Osteoblast (primary cell): ENCODE measurements at regions not wholly inside any gene's neighbourhood (a gene's known extent, or its start where the extent isn't known, plus 50 kb on each side); places are given as distances from the start of the nearest gene placed in this dataset.
"Not testable (repeated sequence)": the region's sequence is repeated elsewhere in the genome, so short reads cannot be mapped to it uniquely, and the experiment has no call there.

Source experiments
- DNase-seq: peaks from one replicate; pipeline ENCODE4 v3.0.0; 2011; ENCODE audit warnings: low spot score, mixed read lengths; ENCODE audit not compliant: insufficient read length; ENCODE audit errors: missing footprints
- H2AFZ ChIP-seq: 2 replicates; pipeline ENCODE4 v1.6.0; 2011; ENCODE audit warnings: mild to moderate bottlenecking, low read length
- H3K27ac ChIP-seq: 2 replicates; pipeline ENCODE4 v1.5.1; 2011; ENCODE audit warnings: mild to moderate bottlenecking, low read depth, low read length, moderate library complexity
- H3K27me3 ChIP-seq: 2 replicates; pipeline ENCODE4 v1.6.0; 2012; ENCODE audit warnings: mild to moderate bottlenecking, control low read depth, inconsistent platforms, low read length, moderate library complexity; ENCODE audit not compliant: insufficient read depth
- H3K36me3 ChIP-seq: 2 replicates; pipeline ENCODE4 v1.5.1; 2011; ENCODE audit warnings: mild to moderate bottlenecking, low read length, control low read depth, moderate library complexity; ENCODE audit not compliant: insufficient read depth
- H3K4me1 ChIP-seq: 2 replicates; pipeline ENCODE4 v1.5.1; 2011; ENCODE audit warnings: mild to moderate bottlenecking, low read length, control low read depth, moderate library complexity; ENCODE audit not compliant: insufficient read depth
- H3K4me2 ChIP-seq: 2 replicates; pipeline ENCODE4 v1.6.0; 2011; ENCODE audit warnings: mild to moderate bottlenecking, low read length; ENCODE audit not compliant: insufficient read depth
- H3K4me3 ChIP-seq: fragments of 200-600 bp; sonication (generic); 3 replicates; pipeline ENCODE4 v1.5.1; 2012; ENCODE audit warnings: mild to moderate bottlenecking, low read length, inconsistent platforms; ENCODE audit not compliant: insufficient read depth
- H3K79me2 ChIP-seq: 2 replicates; pipeline ENCODE4 v1.6.0; 2012; ENCODE audit warnings: mild to moderate bottlenecking, low read length, control low read depth, inconsistent platforms; ENCODE audit not compliant: insufficient read depth
- H3K9me3 ChIP-seq: 2 replicates; pipeline ENCODE4 v1.5.1; 2011; ENCODE audit warnings: low read depth, low read length, control low read depth
- H4K20me1 ChIP-seq: 2 replicates; pipeline ENCODE4 v1.6.0; 2012; ENCODE audit warnings: mild to moderate bottlenecking, low read length, control low read depth; ENCODE audit not compliant: insufficient read depth

- H3K4me1 ChIP-seq, H4K20me1 ChIP-seq: not testable (repeated sequence)
- peak; percentile 1 for DNase-seq
Observed at GRCh38 chr7:56828078-56828860, 304.0 kb downstream of the ZNF479 start.

GRCh38 chr7:56827539-56827938 is 304.7 kb downstream of the ZNF479 start:
- H3K4me2 ChIP-seq, H3K79me2 ChIP-seq, H3K9me3 ChIP-seq, H3K4me1 ChIP-seq, H3K27me3 ChIP-seq, H2AFZ ChIP-seq, H3K36me3 ChIP-seq, H3K27ac ChIP-seq, H3K4me3 ChIP-seq, H4K20me1 ChIP-seq: not testable (repeated sequence)
- DNase-seq: peak; percentile 35

More at GRCh38 chr7:56828078-56828860, 304.0 kb downstream of the ZNF479 start:
- H3K27ac ChIP-seq, H3K27me3 ChIP-seq, H3K9me3 ChIP-seq, H3K4me2 ChIP-seq, H3K79me2 ChIP-seq, H2AFZ ChIP-seq, H3K4me3 ChIP-seq, H3K36me3 ChIP-seq: not testable (repeated sequence)

- H3K36me3 ChIP-seq, H3K4me1 ChIP-seq, H3K27ac ChIP-seq, H3K4me2 ChIP-seq, H3K79me2 ChIP-seq, DNase-seq, H3K9me3 ChIP-seq, H3K27me3 ChIP-seq, H4K20me1 ChIP-seq, H2AFZ ChIP-seq, H3K4me3 ChIP-seq: not testable (repeated sequence)
Observed at GRCh38 chr7:56826556-56826955, 305.7 kb downstream of the ZNF479 start.

DNA sequence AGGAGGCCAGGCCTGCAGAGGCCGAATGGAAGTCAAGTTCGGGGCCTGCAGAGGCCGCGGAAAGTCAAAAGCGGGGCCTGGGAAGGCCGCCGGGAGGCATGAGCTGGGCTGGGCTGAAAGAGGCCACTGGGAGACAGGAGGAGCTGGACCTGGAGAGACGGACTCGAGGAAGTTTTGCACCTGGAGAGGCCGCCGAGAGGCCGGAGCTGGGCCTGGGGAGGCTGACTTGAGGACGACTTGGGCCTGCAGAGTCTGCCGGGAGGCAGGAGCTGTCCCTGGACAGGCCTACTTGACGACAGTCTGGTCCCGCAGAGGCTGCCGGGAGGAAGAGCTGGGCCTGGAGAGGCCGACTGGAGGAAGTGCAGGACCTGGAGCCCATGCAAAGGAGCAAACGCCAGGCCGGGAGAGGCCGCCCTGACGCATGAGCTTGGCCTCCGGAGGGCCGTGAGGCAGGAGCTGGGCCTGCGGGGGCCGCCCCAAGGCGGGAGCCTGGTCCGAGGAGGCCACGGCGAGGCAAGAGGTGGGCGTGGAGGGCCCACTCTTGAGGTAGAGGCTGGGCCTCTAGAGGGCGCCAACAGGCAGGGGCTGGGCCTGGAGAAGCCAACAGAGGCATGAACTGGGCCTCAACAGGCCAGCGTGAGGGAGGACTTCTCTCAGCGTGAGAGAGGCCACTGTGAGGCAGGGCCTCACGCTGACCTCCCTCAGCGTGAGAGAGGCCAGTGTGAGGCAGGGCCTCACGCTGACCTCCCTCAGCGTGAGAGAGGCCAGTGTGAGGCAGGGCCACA is 306.3 kb downstream of the ZNF479 start:
- H3K36me3 ChIP-seq, H3K27me3 ChIP-seq, H3K9me3 ChIP-seq, H4K20me1 ChIP-seq, H3K79me2 ChIP-seq, H3K4me3 ChIP-seq, H3K4me2 ChIP-seq, DNase-seq, H2AFZ ChIP-seq, H3K27ac ChIP-seq, H3K4me1 ChIP-seq: not testable (repeated sequence)

- H3K36me3 ChIP-seq, H3K4me1 ChIP-seq, H3K27ac ChIP-seq, H3K27me3 ChIP-seq, DNase-seq, H3K4me3 ChIP-seq, H3K79me2 ChIP-seq, H4K20me1 ChIP-seq, H2AFZ ChIP-seq, H3K4me2 ChIP-seq, H3K9me3 ChIP-seq: not testable (repeated sequence)
Observed at GRCh38 chr7:56825121-56825520, 307.1 kb downstream of the ZNF479 start.

DNA sequence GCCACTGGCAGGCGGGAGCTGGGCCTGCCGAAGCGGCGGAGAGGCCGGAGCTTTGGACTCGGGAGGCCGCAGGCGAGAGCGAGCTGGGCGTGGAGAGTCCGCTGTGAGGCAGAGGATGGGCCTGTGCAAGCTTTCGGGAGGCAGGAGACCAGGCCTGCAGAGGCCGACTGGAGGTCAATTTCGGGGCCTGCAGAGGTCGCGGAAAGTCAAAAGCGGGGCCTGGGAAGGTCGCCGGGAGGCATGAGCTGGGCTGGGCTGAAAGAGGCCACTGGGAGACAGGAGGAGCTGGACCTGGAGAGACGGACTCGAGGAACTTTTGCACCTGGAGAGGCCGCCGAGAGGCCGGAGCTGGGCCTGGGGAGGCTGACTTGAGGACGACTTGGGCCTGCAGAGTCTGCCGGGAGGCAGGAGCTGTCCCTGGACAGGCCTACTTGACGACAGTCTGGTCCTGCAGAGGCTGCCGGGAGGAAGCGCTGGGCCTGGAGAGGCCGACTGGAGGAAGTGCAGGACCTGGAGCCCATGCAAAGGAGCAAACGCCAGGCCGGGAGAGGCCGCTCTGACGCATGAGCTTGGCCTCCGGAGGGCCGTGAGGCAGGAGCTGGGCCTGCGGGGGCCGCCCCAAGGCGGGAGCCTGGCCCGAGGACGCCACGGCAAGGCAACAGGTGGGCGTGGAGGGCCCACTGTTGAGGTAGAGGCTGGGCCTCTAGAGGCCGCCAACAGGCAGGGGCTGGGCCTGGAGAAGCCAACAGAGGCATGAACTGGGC is 308.2 kb downstream of the ZNF479 start:
- not testable (repeated sequence) for H3K9me3 ChIP-seq, H3K79me2 ChIP-seq, H3K4me3 ChIP-seq, H2AFZ ChIP-seq, H3K27me3 ChIP-seq, H4K20me1 ChIP-seq, H3K4me1 ChIP-seq, H3K4me2 ChIP-seq, H3K36me3 ChIP-seq, H3K27ac ChIP-seq
- DNase-seq: peak; percentile 4

- not testable (repeated sequence) for H3K9me3 ChIP-seq, H3K4me2 ChIP-seq, H3K79me2 ChIP-seq, H3K27me3 ChIP-seq, H4K20me1 ChIP-seq, H3K27ac ChIP-seq, DNase-seq, H3K36me3 ChIP-seq, H3K4me3 ChIP-seq, H3K4me1 ChIP-seq, H2AFZ ChIP-seq
Observed at GRCh38 chr7:56823231-56823630, 309.0 kb downstream of the ZNF479 start.

- not testable (repeated sequence) for H3K4me3 ChIP-seq, H3K27me3 ChIP-seq, H3K36me3 ChIP-seq, H4K20me1 ChIP-seq, H3K27ac ChIP-seq, H3K79me2 ChIP-seq, H2AFZ ChIP-seq, H3K9me3 ChIP-seq, H3K4me2 ChIP-seq, H3K4me1 ChIP-seq, DNase-seq
Observed at GRCh38 chr7:56822153-56822552, 310.1 kb downstream of the ZNF479 start.
